K562 (cell line): ENCODE measurements at regions not wholly inside any gene's neighbourhood (a gene's known extent, or its start where the extent isn't known, plus 50 kb on each side); places are given as distances from the start of the nearest gene placed in this dataset.

ENCODE experiments used
- ATF3 ChIP-seq, 2 experiments: fragments of 450-650 bp in 1 of 2; sonication (generic) in 1 of 2; formaldehyde crosslinking in 1 of 2; IDR thresholded peaks in 1 of 2; conservative IDR thresholded peaks in 1 of 2; 2 replicates each; pipeline versions ENCODE4 v1.6.1 to v1.8.1; 2016 to 2023; ENCODE audit warnings: mild to moderate bottlenecking in 2 of 2, moderate library complexity in 2 of 2, inconsistent platforms in 1 of 2, missing genetic modification reagents in 1 of 2
- CBFA2T2 ChIP-seq: fragments of 450-650 bp; conservative IDR thresholded peaks from 2 replicates; pipeline ENCODE4 v1.6.1; 2017; ENCODE audit warnings: mild to moderate bottlenecking
- CBX3 ChIP-seq, 2 experiments: IDR thresholded peaks; 1 replicate in 1 of 2; 2 replicates in 1 of 2; pipeline ENCODE4 v1.6.1; 2012; ENCODE audit warnings: inconsistent platforms in 2 of 2, low read length in 2 of 2, borderline replicate concordance in 1 of 2, control low read depth in 1 of 2
- ELK3 ChIP-seq: fragments of 450-650 bp; formaldehyde crosslinking; IDR thresholded peaks from 2 replicates; pipeline ENCODE4 v1.4.0; 2020; ENCODE audit warnings: mild to moderate bottlenecking
- MAFK ChIP-seq: IDR thresholded peaks from 2 replicates; pipeline ENCODE4 v1.6.1; 2011; ENCODE audit warnings: low read length, improper control_type of control experiment
- MIER1 ChIP-seq: fragments of 450-650 bp; IDR thresholded peaks from 2 replicates; pipeline ENCODE4 v1.6.1; 2016; ENCODE audit warnings: antibody characterized with exemption, mild to moderate bottlenecking, low read depth
- PHB2 ChIP-seq: fragments of 450-650 bp; IDR thresholded peaks from 2 replicates; pipeline ENCODE4 v1.6.1; 2017; ENCODE audit warnings: low read depth
- PHF21A ChIP-seq: fragments of 450-650 bp; IDR thresholded peaks from 2 replicates; pipeline ENCODE4 v1.6.1; 2017; ENCODE audit warnings: low read depth, borderline replicate concordance
- PYGO2 ChIP-seq: fragments of 450-650 bp; IDR thresholded peaks from 2 replicates; pipeline ENCODE4 v1.6.1; 2016; ENCODE audit warnings: mild to moderate bottlenecking, missing genetic modification characterization, moderate library complexity, missing compliant biosample characterization
- RAD51 ChIP-seq: fragments of 450-650 bp; IDR thresholded peaks from 2 replicates; pipeline ENCODE4 v1.7.1; 2016; ENCODE audit warnings: low read depth, mild to moderate bottlenecking, borderline replicate concordance
- RBBP5 ChIP-seq: fragments of 200-600 bp; sonication (generic); IDR thresholded peaks from 2 replicates; pipeline ENCODE4 v1.6.1; 2012; ENCODE audit warnings: borderline replicate concordance, mild to moderate bottlenecking, low read length, control low read depth, inconsistent platforms; ENCODE audit not compliant: insufficient read depth, poor library complexity, severe bottlenecking
- RBM22 ChIP-seq: fragments of 200-400 bp; formaldehyde crosslinking; IDR thresholded peaks from 2 replicates; pipeline ENCODE4 v1.6.1; 2018; ENCODE audit warnings: low read length, low read depth; ENCODE audit not compliant: poor library complexity, severe bottlenecking
- SOX6 ChIP-seq: fragments of 450-650 bp; IDR thresholded peaks from 2 replicates; pipeline ENCODE4 v1.6.1; 2014; ENCODE audit warnings: mild to moderate bottlenecking
- SRSF1 ChIP-seq: fragments of 200-400 bp; formaldehyde crosslinking; IDR thresholded peaks from 2 replicates; pipeline ENCODE4 v1.6.1; 2017; ENCODE audit warnings: mild to moderate bottlenecking, low read depth, low read length, moderate library complexity
- STAT6 ChIP-seq: sonication (generic); formaldehyde crosslinking; IDR thresholded peaks from 2 replicates; pipeline ENCODE4 v1.8.1; 2023; ENCODE audit warnings: mild to moderate bottlenecking, missing genetic modification reagents
- TFE3 ChIP-seq: fragments of 450-650 bp; formaldehyde crosslinking; IDR thresholded peaks from 2 replicates; pipeline ENCODE4 v1.4.0; 2020; ENCODE audit warnings: mild to moderate bottlenecking, mixed read lengths
- ZFP36 ChIP-seq: fragments of 150-350 bp; IDR thresholded peaks from 2 replicates; pipeline ENCODE4 v1.6.1; 2018; ENCODE audit warnings: low read length, low read depth; ENCODE audit not compliant: partially characterized antibody
- ZNF589 ChIP-seq: fragments of 200-800 bp; sonication (Bioruptor generic); IDR thresholded peaks from 2 replicates; pipeline ENCODE4 v1.6.1; 2016; ENCODE audit warnings: low read depth, missing genetic modification characterization, missing compliant biosample characterization
- ZNF785 ChIP-seq: fragments of 250-450 bp; sonication (Bioruptor Pico); IDR thresholded peaks from 2 replicates; pipeline ENCODE4 v1.4.0; 2020; ENCODE audit warnings: mild to moderate bottlenecking
- ZSCAN32 ChIP-seq: fragments of 450-650 bp; formaldehyde crosslinking; IDR thresholded peaks from 2 replicates; pipeline ENCODE4 v1.4.0; 2020; ENCODE audit warnings: mild to moderate bottlenecking, moderate library complexity
- TF ChIP-seq, protein P1 (sequence below): fragments of 250-450 bp; sonication (Bioruptor Pico); IDR thresholded peaks from 2 replicates; pipeline ENCODE4 v1.6.1; 2021; ENCODE audit warnings: mild to moderate bottlenecking
- TF ChIP-seq, protein P2 (sequence below): fragments of 450-650 bp; IDR thresholded peaks from 2 replicates; pipeline ENCODE4 v1.6.1; 2016; ENCODE audit warnings: low read depth, mild to moderate bottlenecking, moderate library complexity

DNA sequence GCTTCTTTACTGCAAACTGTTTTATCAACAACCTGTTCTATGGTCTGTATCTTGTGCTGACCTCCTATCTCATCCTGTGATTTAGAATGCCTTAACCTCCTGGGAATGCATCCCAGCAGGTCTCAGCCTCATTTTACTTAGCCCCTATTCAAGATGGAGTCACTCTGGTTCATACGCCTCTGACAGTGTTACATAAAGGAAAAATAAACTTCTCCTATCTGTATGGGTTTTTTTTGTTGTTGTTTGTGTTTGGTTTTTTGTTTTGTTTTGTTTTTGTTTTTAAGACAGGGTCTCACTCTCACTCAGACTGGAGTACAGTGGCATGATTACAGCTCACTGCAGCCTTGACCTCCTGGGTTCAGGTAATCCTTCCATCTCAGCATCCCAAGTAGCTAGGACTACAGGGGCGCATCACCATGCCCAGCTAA, 62.1 kb downstream of the RESF1 start (continued):
- TF ChIP-seq TFE3 (CRISPR knock-in tag) (peak; percentile 39), CBX3 (IDR thresholded peaks at IDR 0.05; ENCODE audit: borderline replicate concordance in 1 of 2, low read length in 2 of 2) (no peak), SRSF1 (no peak), ZSCAN32 (CRISPR knock-in tag) (peak; percentile 82), STAT6 (no peak), CBFA2T2 (no peak), RBM22 (no peak), RBBP5 (no peak), PHF21A (no peak), PYGO2 (tag) (peak; percentile 99), ZFP36 (no peak), MIER1 (peak; percentile 43; the same call in 1 of the 2 replicates), RAD51 (no peak), ATF3 (IDR thresholded peaks at IDR 0.05) (no peak), ATF3 (CRISPR knock-in tag; conservative IDR thresholded peaks at IDR 0.05) (no peak), ELK3 (CRISPR knock-in tag) (peak; percentile 87; the same call in 1 of the 2 replicates), ZNF785 (CRISPR knock-in tag) (peak; percentile 83), SOX6 (no peak), PHB2 (no peak), MAFK (no peak), ZNF589 (peak; percentile 99)
- TF ChIP-seq, protein P1, sequence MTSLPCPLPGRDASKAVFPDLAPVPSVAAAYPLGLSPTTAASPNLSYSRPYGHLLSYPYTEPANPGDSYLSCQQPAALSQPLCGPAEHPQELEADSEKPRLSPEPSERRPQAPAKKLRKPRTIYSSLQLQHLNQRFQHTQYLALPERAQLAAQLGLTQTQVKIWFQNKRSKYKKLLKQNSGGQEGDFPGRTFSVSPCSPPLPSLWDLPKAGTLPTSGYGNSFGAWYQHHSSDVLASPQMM (CRISPR knock-in tag): 0 out of 2 replicates have a peak, but pooled peaks have one; percentile 35
- TF ChIP-seq, protein P2, sequence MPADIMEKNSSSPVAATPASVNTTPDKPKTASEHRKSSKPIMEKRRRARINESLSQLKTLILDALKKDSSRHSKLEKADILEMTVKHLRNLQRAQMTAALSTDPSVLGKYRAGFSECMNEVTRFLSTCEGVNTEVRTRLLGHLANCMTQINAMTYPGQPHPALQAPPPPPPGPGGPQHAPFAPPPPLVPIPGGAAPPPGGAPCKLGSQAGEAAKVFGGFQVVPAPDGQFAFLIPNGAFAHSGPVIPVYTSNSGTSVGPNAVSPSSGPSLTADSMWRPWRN: no peak
